GM23248 (cell line): ENCODE measurements at regions not wholly inside any gene's neighbourhood (a gene's known extent, or its start where the extent isn't known, plus 50 kb on each side); places are given as distances from the start of the nearest gene placed in this dataset.

ENCODE experiments used
- EZH2 ChIP-seq: fragments of 200-600 bp; sonication (generic); IDR thresholded peaks from 2 replicates; pipeline ENCODE4 v1.6.1; 2018; ENCODE audit warnings: antibody characterized with exemption, mild to moderate bottlenecking; ENCODE audit not compliant: insufficient read depth, poor library complexity, severe bottlenecking
- EZH2phosphoT487 ChIP-seq: fragments of 200-600 bp; sonication (generic); IDR thresholded peaks from 2 replicates; pipeline ENCODE4 v1.6.1; 2018; ENCODE audit warnings: antibody characterized with exemption, moderate library complexity, mild to moderate bottlenecking, low read depth; ENCODE audit not compliant: insufficient read depth

DNA sequence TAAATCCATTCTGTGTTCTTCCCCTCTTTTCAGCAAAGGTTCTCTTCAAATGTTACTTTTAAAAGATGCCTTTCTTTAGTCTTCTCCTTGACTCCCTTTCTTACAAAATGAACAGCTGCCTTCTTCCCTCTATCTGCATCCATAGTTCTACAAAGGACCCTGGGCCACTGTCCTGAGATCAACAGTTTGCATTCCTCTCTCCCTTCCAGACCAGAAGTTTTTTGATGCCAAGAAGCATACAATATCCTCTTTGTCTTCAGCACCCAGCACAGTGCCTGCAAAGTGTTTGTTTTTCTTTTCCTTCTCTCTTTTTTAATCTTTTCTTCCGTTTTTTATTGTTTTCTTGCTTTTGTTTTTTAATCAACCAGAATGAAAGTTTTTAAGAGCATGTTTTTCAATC is 183.5 kb upstream of the SNX19 start:
- TF ChIP-seq EZH2phosphoT487 = no peak
- no peak for TF ChIP-seq EZH2
